GM21423 (cell line): ENCODE measurements at regions not wholly inside any gene's neighbourhood (a gene's known extent, or its start where the extent isn't known, plus 50 kb on each side); places are given as distances from the start of the nearest gene placed in this dataset.
"Not testable (repeated sequence)": the region's sequence is repeated elsewhere in the genome, so short reads cannot be mapped to it uniquely, and the experiment has no call there.

Experiments used
- ATAC-seq: cut with Tn5 transposase; IDR thresholded peaks from one replicate; pipeline ENCODE4 v1.9.1; 2021; ENCODE audit warnings: mild to moderate bottlenecking, moderate library complexity; ENCODE audit not compliant: unreplicated experiment

DNA sequence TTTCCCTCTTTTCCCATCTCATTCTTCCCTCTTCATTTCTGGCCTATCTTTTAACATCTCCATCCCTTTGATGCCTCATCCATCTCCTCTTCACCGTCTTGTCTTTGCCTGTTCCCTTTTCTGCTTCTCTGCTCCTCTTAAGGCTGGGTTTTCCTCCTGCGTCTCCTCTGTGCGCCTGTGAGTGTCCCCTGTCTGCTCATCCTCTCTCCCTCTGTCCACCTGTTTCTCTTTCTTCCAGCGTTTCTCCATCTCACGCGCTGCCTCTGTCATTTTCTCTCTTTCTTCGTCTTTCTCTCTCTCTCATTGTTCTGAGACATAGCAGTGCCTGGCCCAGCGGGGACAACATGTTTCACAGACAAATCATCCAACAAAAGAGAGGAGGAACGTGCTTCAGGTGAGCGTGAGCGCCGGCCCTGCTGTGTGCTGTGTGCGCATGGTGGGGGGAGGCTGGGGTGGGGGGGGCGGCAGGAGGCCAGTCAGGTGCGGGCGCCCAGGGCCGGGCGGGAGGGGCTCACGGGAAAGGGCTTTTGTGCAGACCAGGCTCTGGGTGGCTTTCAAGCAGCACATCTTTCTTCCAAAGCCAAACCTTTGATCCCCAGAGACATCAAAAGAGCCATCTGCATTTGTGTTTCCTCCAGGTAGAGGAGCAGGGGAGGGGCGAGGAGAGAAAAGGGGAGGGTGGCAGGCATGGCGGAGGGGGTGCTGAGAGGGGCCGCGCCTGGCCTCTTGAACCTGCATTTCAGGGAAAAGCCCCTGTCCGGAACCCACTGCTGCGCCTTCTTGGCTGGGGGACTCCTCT lies 121.3 kb downstream of the VEGFA start:
- ATAC-seq = no peak

DNA sequence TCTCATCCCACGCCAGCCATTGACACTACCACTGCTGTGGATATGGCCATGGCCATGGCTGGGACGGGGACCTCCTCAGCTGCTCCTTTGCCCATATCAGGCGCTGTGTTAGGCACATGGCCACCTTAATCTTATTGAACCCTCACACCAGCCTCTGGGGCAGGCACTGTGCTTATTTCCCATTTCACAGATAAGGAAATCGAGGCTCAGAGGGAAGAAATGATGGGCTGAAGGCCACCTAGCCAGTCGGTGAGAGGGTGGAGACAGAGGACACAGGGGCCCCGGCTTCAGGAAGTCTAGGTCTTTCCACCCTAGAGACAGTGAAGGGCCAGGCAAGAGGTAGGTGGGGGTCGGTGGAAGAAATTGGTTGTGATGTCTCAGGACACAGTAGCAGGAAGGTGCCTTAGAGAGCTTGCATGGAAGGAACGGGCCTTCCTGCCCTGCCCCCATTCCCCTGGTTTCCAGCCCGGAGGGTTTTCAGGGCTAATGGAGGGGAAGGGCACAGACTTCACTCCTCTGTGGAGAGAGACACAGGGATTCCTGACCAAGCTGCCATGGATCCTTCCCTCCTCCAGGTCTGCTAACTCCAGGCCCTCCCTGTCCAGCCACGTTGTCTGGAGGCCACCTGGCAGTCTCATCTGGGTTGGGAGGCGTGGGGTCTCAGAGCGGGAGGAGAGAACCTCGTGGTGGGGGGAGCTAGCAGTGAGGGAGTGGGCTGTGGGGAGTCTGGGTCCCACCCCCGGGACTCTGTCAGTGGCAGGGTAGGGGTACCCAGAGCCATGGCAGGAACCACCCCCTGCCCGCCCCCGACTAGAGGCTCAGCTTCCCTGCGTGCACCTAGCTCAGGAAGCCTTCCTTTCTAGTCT lies 120.4 kb downstream of the VEGFA start:
- no peak for ATAC-seq

GRCh38 chr6:43887906-43888683 lies 118.1 kb downstream of the VEGFA start:
- ATAC-seq = no peak

DNA sequence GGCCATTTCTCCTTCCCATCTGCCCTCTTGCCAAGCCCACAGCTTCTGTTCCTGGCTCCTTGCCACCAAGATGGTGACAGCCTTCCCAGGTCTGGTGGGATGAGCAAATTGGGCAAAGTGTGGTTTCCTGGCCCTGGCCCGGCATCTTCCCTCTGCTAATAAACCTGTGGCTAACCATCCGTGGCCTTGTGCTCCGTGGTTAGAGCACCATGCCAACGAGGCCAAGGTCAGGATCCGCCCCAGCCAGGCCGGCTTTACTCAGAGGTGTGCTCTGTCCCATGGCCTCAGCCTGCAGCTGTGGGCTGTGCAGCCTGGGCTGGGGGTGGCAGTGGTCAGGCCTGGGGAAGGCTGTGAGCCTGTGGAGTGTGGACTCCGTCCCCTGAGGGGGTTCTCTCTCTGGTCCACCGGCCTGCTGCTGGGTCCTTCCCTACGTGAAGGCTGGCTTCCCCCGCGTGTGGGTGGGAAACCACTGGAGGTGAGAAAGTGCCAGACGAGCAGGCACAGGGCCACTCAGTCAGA lies 117.4 kb downstream of the VEGFA start:
- no peak for ATAC-seq

DNA sequence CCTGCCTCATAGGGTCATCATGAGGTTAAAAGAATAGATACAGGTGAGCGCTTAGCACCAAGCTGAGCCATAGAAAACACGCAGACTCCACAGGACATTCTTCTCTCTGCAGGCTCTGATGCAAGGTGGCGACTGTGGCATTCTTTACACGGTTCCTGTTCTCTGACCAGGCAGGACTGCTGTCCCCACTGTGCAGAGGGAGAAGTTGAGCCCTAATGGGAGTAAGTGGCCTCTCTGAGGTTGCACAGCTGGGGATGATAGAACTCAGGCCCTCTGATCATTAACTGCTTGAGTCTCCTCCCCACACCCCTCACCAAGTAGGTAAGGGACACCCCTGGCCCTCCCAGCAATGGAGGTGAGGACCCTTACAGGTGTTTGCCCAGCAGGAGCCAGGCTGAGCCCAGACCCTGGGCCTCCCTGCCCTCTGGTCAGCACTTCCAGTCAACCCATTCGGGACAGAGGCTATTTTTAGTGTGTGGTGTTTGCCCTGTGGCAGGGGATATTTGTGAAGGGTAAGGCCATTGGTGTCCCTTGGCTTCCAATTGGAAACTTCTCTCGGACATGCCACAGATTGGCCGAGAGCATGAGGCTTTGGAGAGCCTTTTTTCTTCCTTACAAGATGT lies 116.8 kb downstream of the VEGFA start:
- ATAC-seq = no peak

DNA sequence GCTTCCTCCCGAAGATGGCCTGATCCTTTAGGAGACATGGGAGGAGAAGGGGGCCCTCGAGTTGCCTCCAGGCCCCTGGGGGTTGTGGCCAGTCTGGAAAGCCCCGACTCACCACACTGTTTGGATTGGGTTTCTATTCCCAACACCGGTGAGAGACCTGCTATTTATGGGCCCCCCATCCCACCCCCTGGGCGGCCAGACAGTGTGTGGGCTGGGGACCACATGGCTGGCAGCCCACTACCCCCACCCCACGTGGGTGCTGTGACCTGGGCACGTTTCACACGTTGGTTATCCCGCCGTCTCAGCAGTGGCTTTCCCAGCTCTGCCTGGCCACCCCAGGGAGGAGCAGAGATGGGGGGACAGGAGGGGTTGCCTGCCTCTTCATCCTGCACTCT lies 116.1 kb downstream of the VEGFA start:
- no peak for ATAC-seq

DNA sequence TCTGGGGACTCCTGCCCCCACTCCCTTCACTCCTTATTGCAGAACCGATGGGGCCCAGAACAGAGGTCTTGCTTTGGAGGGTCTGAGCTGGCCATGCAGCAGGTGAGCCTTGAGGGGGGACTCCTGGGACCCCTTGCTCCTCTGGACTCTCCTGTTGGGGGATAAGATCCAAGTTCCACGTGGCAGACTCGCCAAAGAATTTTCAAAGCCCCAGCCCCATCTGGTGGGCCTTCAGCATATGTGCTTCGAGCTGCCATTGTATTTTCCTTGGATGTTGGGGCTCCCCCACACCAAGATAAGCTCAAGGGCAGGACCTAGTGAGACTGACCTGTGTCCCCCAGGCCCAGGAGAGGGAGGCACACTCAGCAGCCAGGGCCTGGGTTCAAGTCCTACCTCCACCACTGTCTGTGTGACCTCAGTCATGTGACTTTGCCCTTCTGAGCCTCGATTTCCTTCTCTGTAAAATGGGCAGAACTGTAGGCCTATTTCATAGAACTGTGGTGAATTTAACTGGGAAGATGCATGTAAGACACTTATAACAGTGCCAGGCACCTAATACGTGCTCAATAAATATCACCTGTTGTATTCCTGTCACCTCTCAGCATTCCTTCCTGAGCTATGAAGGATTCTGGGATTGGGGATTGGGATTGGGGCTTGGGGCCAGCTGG lies 115.5 kb downstream of the VEGFA start:
- ATAC-seq = no peak

DNA sequence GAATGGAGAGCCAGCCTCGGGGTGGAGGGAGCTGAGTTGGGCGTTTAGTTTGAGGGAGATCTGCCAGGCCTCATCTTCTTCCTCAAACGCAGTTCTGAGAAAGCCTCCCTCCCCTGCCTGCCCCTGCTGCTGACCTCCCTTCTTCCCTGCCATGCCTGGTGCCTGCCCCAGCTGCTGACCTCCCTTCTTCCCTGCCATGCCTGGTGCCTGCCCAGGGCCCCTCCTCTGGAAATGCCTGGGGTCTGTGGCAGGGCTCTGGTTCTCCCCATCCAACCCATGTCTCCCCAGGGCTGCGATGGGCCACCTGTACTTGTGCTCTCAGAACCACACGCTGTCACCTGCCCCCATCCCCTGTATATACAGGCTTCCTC lies 114.6 kb downstream of the VEGFA start:
- ATAC-seq = no peak

GRCh38 chr6:43883847-43884651 lies 114.0 kb downstream of the VEGFA start:
- ATAC-seq = peak; percentile 59

DNA sequence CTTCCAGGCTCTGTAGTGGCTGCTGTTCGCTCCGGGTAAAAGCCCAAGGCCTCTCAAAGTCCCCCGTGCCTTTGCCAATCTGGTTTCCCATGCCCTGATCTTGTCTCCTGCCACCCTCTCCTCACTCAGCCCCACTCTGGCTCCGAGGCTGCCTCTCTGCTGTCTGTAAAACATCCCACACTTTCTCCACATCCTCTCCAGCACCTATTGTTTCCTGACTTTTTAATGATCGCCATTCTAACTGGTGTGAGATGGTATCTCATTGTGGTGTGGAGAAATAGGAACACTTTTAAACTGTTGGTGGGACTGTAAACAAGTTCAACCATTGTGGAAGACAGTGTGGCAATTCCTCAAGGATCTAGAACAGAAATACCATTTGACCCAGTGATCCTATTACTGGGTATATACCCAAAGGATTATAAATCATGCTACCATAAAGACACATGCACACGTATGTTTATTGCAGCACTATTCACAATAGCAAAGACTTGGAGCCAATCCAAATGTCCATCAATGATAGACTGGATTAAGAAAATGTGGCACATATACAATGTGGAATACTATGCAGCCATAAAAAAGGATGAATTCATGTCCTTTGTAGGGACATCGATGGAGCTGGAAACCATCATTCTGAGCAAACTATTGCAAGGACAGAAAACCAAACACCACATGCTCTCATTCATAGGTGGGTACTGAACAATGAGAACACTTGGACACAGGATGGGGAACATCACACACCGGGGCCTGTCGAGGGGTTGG lies 112.9 kb downstream of the VEGFA start:
- ATAC-seq = not testable (repeated sequence)

GRCh38 chr6:43880236-43881137 lies 110.5 kb downstream of the VEGFA start:
- no peak for ATAC-seq

- ATAC-seq = no peak
Observed at GRCh38 chr6:43879722-43880121, 109.7 kb downstream of the VEGFA start.

GRCh38 chr6:43878823-43879495 lies 108.9 kb downstream of the VEGFA start:
- no peak for ATAC-seq

GRCh38 chr6:43878127-43878634 lies 108.2 kb downstream of the VEGFA start:
- no peak for ATAC-seq

- no peak for ATAC-seq
Observed at GRCh38 chr6:43877463-43878126, 107.6 kb downstream of the VEGFA start.

- no peak for ATAC-seq
Observed at GRCh38 chr6:43877036-43877435, 107.0 kb downstream of the VEGFA start.
